HEK293T (cell line): ENCODE measurements at regions not wholly inside any gene's neighbourhood (a gene's known extent, or its start where the extent isn't known, plus 50 kb on each side); places are given as distances from the start of the nearest gene placed in this dataset.

Experiments used
- BHLHE40 ChIP-seq: fragments of 450-650 bp; IDR thresholded peaks from 2 replicates; pipeline ENCODE4 v1.6.1; 2016; ENCODE audit warnings: mild to moderate bottlenecking, moderate library complexity, borderline replicate concordance
- ELF4 ChIP-seq: fragments of 450-650 bp; IDR thresholded peaks from 2 replicates; pipeline ENCODE4 v1.6.1; 2017; ENCODE audit warnings: antibody characterized with exemption
- FOXK2 ChIP-seq: fragments of 450-650 bp; IDR thresholded peaks from 2 replicates; pipeline ENCODE4 v1.6.1; 2016; ENCODE audit warnings: mild to moderate bottlenecking
- HDGF ChIP-seq: fragments of 450-650 bp; IDR thresholded peaks from 2 replicates; pipeline ENCODE4 v1.6.1; 2017; ENCODE audit warnings: antibody characterized with exemption, borderline replicate concordance
- SP1 ChIP-seq: fragments of 450-650 bp; IDR thresholded peaks from 2 replicates; pipeline ENCODE4 v1.6.1; 2017
- SUZ12 ChIP-seq: fragments of 450-650 bp; IDR thresholded peaks from 2 replicates; pipeline ENCODE4 v1.6.1; 2016; ENCODE audit warnings: mild to moderate bottlenecking
- TF ChIP-seq, protein P1 (sequence below): fragments of 450-650 bp; IDR thresholded peaks from 2 replicates; pipeline ENCODE4 v1.6.1; 2016

DNA sequence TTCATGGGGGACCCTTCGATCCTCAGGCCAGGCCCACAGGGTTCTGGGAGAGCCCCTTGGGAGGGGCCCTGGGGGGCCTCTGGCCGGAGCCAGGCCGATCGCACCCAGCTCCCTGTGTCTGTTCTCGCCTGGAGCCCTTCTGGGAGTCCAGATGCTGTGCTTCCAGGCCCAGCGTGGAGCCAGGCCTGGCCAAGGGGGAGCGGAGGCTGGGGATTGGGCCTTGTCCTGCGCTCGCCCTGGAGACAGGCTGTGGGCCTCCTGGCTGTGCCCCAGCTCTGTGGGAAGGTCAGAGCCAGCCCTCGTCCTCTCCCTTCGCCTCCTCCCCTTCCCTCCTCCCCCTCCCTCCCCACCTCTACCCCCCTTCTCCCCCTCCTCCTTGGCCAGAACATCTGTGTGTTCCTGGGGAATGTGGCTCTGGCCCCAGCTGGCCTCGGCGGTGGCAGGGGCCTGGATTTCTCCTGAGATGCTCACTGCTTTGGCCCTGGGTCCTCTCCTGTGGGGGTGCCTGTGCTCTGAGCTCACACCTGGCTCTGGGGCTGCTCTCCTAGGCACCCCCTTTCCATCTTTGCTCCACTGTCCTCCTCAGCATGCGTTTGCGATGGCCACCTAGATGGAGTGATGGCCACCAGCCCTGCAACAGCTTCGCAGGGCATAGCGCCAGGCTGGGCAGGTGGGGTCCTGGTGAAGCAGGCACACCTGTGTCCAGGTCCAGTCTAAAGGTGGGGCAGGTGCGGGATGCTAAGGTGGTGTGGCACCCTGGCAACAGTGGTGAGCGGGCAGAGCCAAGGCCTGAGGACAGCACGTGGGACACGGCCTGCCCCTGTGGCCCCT lies 90.6 kb upstream of the CIBAR2 start:
- no peak for TF ChIP-seq FOXK2
- no peak for TF ChIP-seq ELF4
- no peak for TF ChIP-seq SUZ12
- no peak for TF ChIP-seq SP1
- TF ChIP-seq HDGF: no peak
- TF ChIP-seq, protein P1, sequence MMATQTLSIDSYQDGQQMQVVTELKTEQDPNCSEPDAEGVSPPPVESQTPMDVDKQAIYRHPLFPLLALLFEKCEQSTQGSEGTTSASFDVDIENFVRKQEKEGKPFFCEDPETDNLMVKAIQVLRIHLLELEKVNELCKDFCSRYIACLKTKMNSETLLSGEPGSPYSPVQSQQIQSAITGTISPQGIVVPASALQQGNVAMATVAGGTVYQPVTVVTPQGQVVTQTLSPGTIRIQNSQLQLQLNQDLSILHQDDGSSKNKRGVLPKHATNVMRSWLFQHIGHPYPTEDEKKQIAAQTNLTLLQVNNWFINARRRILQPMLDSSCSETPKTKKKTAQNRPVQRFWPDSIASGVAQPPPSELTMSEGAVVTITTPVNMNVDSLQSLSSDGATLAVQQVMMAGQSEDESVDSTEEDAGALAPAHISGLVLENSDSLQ: no peak
- TF ChIP-seq BHLHE40: no peak
